ENCODE measurements at regions not wholly inside any gene's neighbourhood (a gene's known extent, or its start where the extent isn't known, plus 50 kb on each side); places are given as distances from the start of the nearest gene placed in this dataset.

- TF ChIP-seq, protein P1, sequence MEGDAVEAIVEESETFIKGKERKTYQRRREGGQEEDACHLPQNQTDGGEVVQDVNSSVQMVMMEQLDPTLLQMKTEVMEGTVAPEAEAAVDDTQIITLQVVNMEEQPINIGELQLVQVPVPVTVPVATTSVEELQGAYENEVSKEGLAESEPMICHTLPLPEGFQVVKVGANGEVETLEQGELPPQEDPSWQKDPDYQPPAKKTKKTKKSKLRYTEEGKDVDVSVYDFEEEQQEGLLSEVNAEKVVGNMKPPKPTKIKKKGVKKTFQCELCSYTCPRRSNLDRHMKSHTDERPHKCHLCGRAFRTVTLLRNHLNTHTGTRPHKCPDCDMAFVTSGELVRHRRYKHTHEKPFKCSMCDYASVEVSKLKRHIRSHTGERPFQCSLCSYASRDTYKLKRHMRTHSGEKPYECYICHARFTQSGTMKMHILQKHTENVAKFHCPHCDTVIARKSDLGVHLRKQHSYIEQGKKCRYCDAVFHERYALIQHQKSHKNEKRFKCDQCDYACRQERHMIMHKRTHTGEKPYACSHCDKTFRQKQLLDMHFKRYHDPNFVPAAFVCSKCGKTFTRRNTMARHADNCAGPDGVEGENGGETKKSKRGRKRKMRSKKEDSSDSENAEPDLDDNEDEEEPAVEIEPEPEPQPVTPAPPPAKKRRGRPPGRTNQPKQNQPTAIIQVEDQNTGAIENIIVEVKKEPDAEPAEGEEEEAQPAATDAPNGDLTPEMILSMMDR (IDR thresholded peaks at IDR 0.05), result no peak
- TF ChIP-seq POLR2A (IDR thresholded peaks at IDR 0.05), result no peak
Observed at GRCh38 chr13:44302940-44303575, 70.6 kb upstream of the SERP2 start.
